ENCODE measurements at regions not wholly inside any gene's neighbourhood (a gene's known extent, or its start where the extent isn't known, plus 50 kb on each side); places are given as distances from the start of the nearest gene placed in this dataset.

DNA sequence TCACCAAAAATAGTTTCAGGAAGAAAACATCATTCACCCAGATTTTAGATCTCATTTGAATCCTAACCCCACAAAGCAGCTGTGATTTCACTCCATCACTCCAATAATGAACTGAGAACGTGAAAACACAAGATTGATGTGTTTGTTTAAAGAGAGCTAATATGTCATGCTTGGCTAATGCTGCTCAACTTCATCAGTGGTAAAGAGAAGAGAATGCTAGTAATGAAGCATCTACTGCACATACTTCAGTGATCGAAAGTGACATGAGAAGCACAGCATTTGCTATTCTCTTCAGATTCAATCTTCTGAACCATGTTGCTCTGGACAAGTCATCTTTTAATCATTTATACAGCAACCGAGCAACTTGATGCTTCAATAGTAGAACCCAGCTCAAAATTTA lies 874.7 kb downstream of the EFNA5 start:
- dilution Hi-C loops (cut with MboI; ENCODE audit: extremely low pct_ligation_motif_present, low sequenced_read_pairs) = no loop called here
- no peaks in the 10 kb centered on the region for H3K27me3 ChIP-seq (ENCODE audit: control insufficient read depth, extremely low read depth, insufficient read depth, low read length)
- FAIRE-seq = no peak

DNA sequence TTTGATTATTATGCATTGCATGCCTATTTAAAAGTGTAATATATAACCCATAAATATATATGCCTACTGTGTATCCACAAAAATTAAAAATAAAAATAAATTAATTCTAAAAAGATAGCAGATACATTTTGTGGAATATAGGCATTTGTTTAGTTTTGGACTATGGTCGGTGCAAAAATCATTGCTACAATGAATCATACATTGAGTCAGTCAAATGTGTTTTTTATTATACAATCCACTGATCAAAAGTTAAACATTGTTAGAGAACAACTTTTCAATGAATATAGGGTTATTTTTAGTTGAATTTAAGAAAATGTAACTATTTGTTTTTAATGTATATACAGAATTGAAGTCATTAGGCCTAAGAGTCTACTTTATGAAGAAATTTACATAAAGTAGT lies 885.9 kb downstream of the EFNA5 start:
- H4K20me1 ChIP-seq (ENCODE audit: control insufficient read depth, extremely low read depth, insufficient read depth, low read length) = no peaks in the 10 kb centered on the region
- H3K4me3 ChIP-seq (ENCODE audit: control insufficient read depth in 2 of 3, extremely low read depth in 1 of 3, insufficient read depth in 2 of 3, low read depth in 1 of 3, low read length in 3 of 3) = no peak overlapping the region
- H3K27ac ChIP-seq (ENCODE audit: control insufficient read depth, insufficient read depth, low read length) = no peak overlapping the region
- DNase-seq (ENCODE audit: low read depth, low spot score) (no peak), FAIRE-seq (no peak)
- no peaks in the 10 kb centered on the region for H3K36me3 ChIP-seq (ENCODE audit: control insufficient read depth in 2 of 2, extremely low read depth in 1 of 2, insufficient read depth in 2 of 2, low read length in 2 of 2)
- H2AFZ ChIP-seq (ENCODE audit: control insufficient read depth, low read length) = no peak overlapping the region
- H3K9me3 ChIP-seq (ENCODE audit: control insufficient read depth, low read depth, low read length) = no peaks in the 10 kb centered on the region
- TF ChIP-seq CTCF (optimal IDR thresholded peaks at IDR 0.05 in 1 of 3, IDR thresholded peaks at IDR 0.05 in 1 of 3, conservative IDR thresholded peaks at IDR 0.05 in 1 of 3; ENCODE audit: extremely low read depth in 1 of 3, insufficient read depth in 2 of 3, low read length in 3 of 3) (no peak), EZH2 (IDR thresholded peaks at IDR 0.05; ENCODE audit: low read length) (no peak)
- H3K27me3 ChIP-seq (ENCODE audit: control insufficient read depth, extremely low read depth, insufficient read depth, low read length) = no peaks in the 10 kb centered on the region
- no peaks in the 10 kb centered on the region for H3K9me1 ChIP-seq (ENCODE audit: control insufficient read depth, extremely low read depth, insufficient read depth, low read length)
- H3K9ac ChIP-seq (ENCODE audit: control insufficient read depth, extremely low read depth, insufficient read depth, low read length) = no peak overlapping the region
- no peaks in the 10 kb centered on the region for H3K4me1 ChIP-seq (ENCODE audit: control insufficient read depth, extremely low read depth, insufficient read depth, low read length)
- H3K79me2 ChIP-seq (ENCODE audit: control insufficient read depth, insufficient read depth, low read length) = no peaks in the 10 kb centered on the region
- H3K4me2 ChIP-seq (ENCODE audit: control insufficient read depth, extremely low read depth, insufficient read depth, low read depth, low read length) = no peak overlapping the region
- dilution Hi-C loops (cut with MboI; ENCODE audit: extremely low pct_ligation_motif_present, low sequenced_read_pairs) = no loop called here

More for the DNA sequence above, 874.7 kb downstream of the EFNA5 start:
- H3K79me2 ChIP-seq (ENCODE audit: control insufficient read depth, insufficient read depth, low read length) = no peaks in the 10 kb centered on the region
- H3K27ac ChIP-seq (ENCODE audit: control insufficient read depth, insufficient read depth, low read length) = no peak overlapping the region
- no peaks in the 10 kb centered on the region for H4K20me1 ChIP-seq (ENCODE audit: control insufficient read depth, extremely low read depth, insufficient read depth, low read length)
- H3K4me1 ChIP-seq (ENCODE audit: control insufficient read depth, extremely low read depth, insufficient read depth, low read length) = no peaks in the 10 kb centered on the region
- H3K4me2 ChIP-seq (ENCODE audit: control insufficient read depth, extremely low read depth, insufficient read depth, low read depth, low read length) = no peak overlapping the region
- no peak overlapping the region for H3K9ac ChIP-seq (ENCODE audit: control insufficient read depth, extremely low read depth, insufficient read depth, low read length)
- H3K9me3 ChIP-seq (ENCODE audit: control insufficient read depth, low read depth, low read length) = no peaks in the 10 kb centered on the region
- H3K9me1 ChIP-seq (ENCODE audit: control insufficient read depth, extremely low read depth, insufficient read depth, low read length) = no peaks in the 10 kb centered on the region
- DNase-seq (ENCODE audit: low read depth, low spot score) = no peak
- H3K36me3 ChIP-seq (ENCODE audit: control insufficient read depth in 2 of 2, extremely low read depth in 1 of 2, insufficient read depth in 2 of 2, low read length in 2 of 2) = no peaks in the 10 kb centered on the region
- H2AFZ ChIP-seq (ENCODE audit: control insufficient read depth, low read length) = no peak overlapping the region
- H3K4me3 ChIP-seq (ENCODE audit: control insufficient read depth in 2 of 3, extremely low read depth in 1 of 3, insufficient read depth in 2 of 3, low read depth in 1 of 3, low read length in 3 of 3) = no peak overlapping the region
- TF ChIP-seq EZH2 (IDR thresholded peaks at IDR 0.05; ENCODE audit: low read length) = no peak
- TF ChIP-seq CTCF (optimal IDR thresholded peaks at IDR 0.05 in 1 of 3, IDR thresholded peaks at IDR 0.05 in 1 of 3, conservative IDR thresholded peaks at IDR 0.05 in 1 of 3; ENCODE audit: extremely low read depth in 1 of 3, insufficient read depth in 2 of 3, low read length in 3 of 3) = no peak
